OCI-LY7 (cell line): ENCODE measurements at regions not wholly inside any gene's neighbourhood (a gene's known extent, or its start where the extent isn't known, plus 50 kb on each side); places are given as distances from the start of the nearest gene placed in this dataset.
A peak's percentile ranks its signal among the peaks of the same experiment; 100 is the strongest.

Source experiments
- BruUV-seq: library from RNA; stranded (reverse); fragments of 400-500 nt; replicated peaks from 2 replicates; lab custom pipeline; 2021; lab: Mats Ljungman, UMichigan
- CTCF ChIA-PET: fragments of 300-600 bp; sonication (Branson Sonifier 250); formaldehyde crosslinking; loops from one replicate; lab custom pipeline; 2022; ENCODE audit warnings: antibody characterized with exemption; ENCODE audit not compliant: unreplicated experiment; lab: Charles Lee
- POLR2A ChIA-PET: fragments of 300-600 bp; sonication (Branson Sonifier 250); formaldehyde crosslinking; loops from one replicate; lab custom pipeline; 2022; ENCODE audit warnings: antibody characterized with exemption; lab: Charles Lee
- DNase-seq: peaks from one replicate; pipeline ENCODE4 v3.0.0-alpha.2; 2015; ENCODE audit warnings: low spot score
- H2AFZ ChIP-seq: fragments of 200-600 bp; sonication (generic), shearing (Covaris generic); 2 replicates; pipeline ENCODE4 v1.6.1; 2014; ENCODE audit warnings: mild to moderate bottlenecking, antibody characterized with exemption, low read length, moderate library complexity
- H3K27ac ChIP-seq: fragments of 200-600 bp; sonication (generic); 2 replicates; pipeline ENCODE4 v1.5.1; 2014; ENCODE audit warnings: mixed run types, low read depth, mild to moderate bottlenecking, moderate library complexity, low read length, inconsistent platforms; ENCODE audit not compliant: poor library complexity, severe bottlenecking
- H3K36me3 ChIP-seq: fragments of 200-600 bp; sonication (generic); 2 replicates; pipeline ENCODE4 v1.6.1; 2014; ENCODE audit warnings: mild to moderate bottlenecking, antibody characterized with exemption, low read length, moderate library complexity, mixed read lengths; ENCODE audit not compliant: insufficient read depth
- H3K4me1 ChIP-seq: fragments of 200-600 bp; sonication (generic); 2 replicates; pipeline ENCODE4 v1.5.1; 2014; ENCODE audit warnings: mild to moderate bottlenecking, low read length; ENCODE audit not compliant: insufficient read depth, poor library complexity, severe bottlenecking
- H3K4me2 ChIP-seq: fragments of 200-600 bp; sonication (generic); 2 replicates; pipeline ENCODE4 v1.6.1; 2014; ENCODE audit warnings: mild to moderate bottlenecking, low read length
- H3K4me3 ChIP-seq: fragments of 200-600 bp; sonication (generic); 2 replicates; pipeline ENCODE4 v1.5.1; 2014; ENCODE audit warnings: mild to moderate bottlenecking, low read depth, low read length; ENCODE audit not compliant: poor library complexity, severe bottlenecking
- H3K79me2 ChIP-seq: fragments of 200-600 bp; sonication (generic); 2 replicates; pipeline ENCODE4 v1.6.1; 2016; ENCODE audit warnings: low read depth, mild to moderate bottlenecking, low read length, moderate library complexity, mixed read lengths; ENCODE audit not compliant: insufficient read depth
- H3K9me2 ChIP-seq: fragments of 200-600 bp; sonication (generic); 2 replicates; pipeline ENCODE4 v1.6.1; 2016; ENCODE audit warnings: mild to moderate bottlenecking, low read length, mixed read lengths; ENCODE audit not compliant: insufficient read depth
- H3K9me3 ChIP-seq: fragments of 200-600 bp; sonication (generic); 2 replicates; pipeline ENCODE4 v1.6.1; 2014; ENCODE audit warnings: mild to moderate bottlenecking, mixed run types, low read length, mixed read lengths
- H4K20me1 ChIP-seq: fragments of 200-600 bp; sonication (generic); 2 replicates; pipeline ENCODE4 v1.6.1; 2014; ENCODE audit warnings: mild to moderate bottlenecking, antibody characterized with exemption, low read length, moderate library complexity, mixed read lengths; ENCODE audit not compliant: insufficient read depth
- CTCF ChIP-seq: fragments of 200-600 bp; sonication (generic); conservative IDR thresholded peaks from 2 replicates; pipeline ENCODE4 v1.5.1; 2014; ENCODE audit warnings: mild to moderate bottlenecking, antibody characterized with exemption, low read length, moderate library complexity, mixed read lengths
- EZH2phosphoT487 ChIP-seq: fragments of 200-600 bp; sonication (generic); IDR thresholded peaks from 2 replicates; pipeline ENCODE4 v1.6.1; 2018; ENCODE audit warnings: low read depth, borderline replicate concordance, mild to moderate bottlenecking, mixed run types, antibody characterized with exemption, low read length, moderate library complexity, mixed read lengths
- intact Hi-C: fragments of 100-400 bp; cut with micrococcal nuclease; formaldehyde crosslinking; loops from one replicate; pipeline ENCODE4 v1.10.0; 2022; ENCODE audit not compliant: unreplicated experiment

GRCh38 chr2:147342329-147342728 is 502.5 kb upstream of the ACVR2A start:
- TF ChIP-seq EZH2phosphoT487 (no peak), CTCF (no peak)
- DNase-seq, result no peak
- Histone ChIP-seq H3K27ac (no peak overlapping the region), H3K9me3 (no peaks in the 10 kb centered on the region), H3K4me3 (no peak overlapping the region), H3K4me2 (no peak overlapping the region), H4K20me1 (no peaks in the 10 kb centered on the region), H3K36me3 (no peaks in the 10 kb centered on the region), H3K79me2 (no peaks in the 10 kb centered on the region), H3K4me1 (no peaks in the 10 kb centered on the region), H2AFZ (no peak overlapping the region), H3K9me2 (no peaks in the 10 kb centered on the region)
- no TSS peak for BruUV-seq
- POLR2A ChIA-PET, result no interaction called here
- CTCF ChIA-PET, result no interaction called here
- intact Hi-C loops, result no loop called here

- no peaks in the 10 kb centered on the region for H3K9me2 ChIP-seq
- H2AFZ ChIP-seq, result no peak overlapping the region
- no peak overlapping the region for H3K4me3 ChIP-seq
- BruUV-seq, result no TSS peak
- TF ChIP-seq CTCF (peak; percentile 80), EZH2phosphoT487 (no peak)
- CTCF ChIA-PET, result no interaction called here
- POLR2A ChIA-PET, result interaction anchor here (0.7 kb wide), 1 partner anchor 1510 kb away, joined by 3 read pairs; no protein-coding TSS in a partner anchor
- H3K79me2 ChIP-seq, result no peaks in the 10 kb centered on the region
- H3K4me1 ChIP-seq, result no peaks in the 10 kb centered on the region
- intact Hi-C loops, result loop anchor here (10.0 kb wide), 1 partner anchor 247 kb away; no protein-coding TSS in a partner anchor
- DNase-seq, result peak; percentile 47
- H3K4me2 ChIP-seq, result no peak overlapping the region
- H4K20me1 ChIP-seq, result no peaks in the 10 kb centered on the region
- H3K9me3 ChIP-seq, result no peaks in the 10 kb centered on the region
- no peaks in the 10 kb centered on the region for H3K36me3 ChIP-seq
- no peak overlapping the region for H3K27ac ChIP-seq
Observed at GRCh38 chr2:147331790-147332419, 512.9 kb upstream of the ACVR2A start.

GRCh38 chr2:147330925-147331324 is 513.9 kb upstream of the ACVR2A start:
- no TSS peak for BruUV-seq
- no peaks in the 10 kb centered on the region for H3K4me1 ChIP-seq
- no peak overlapping the region for H2AFZ ChIP-seq
- intact Hi-C loops, result loop anchor here (10.0 kb wide), 1 partner anchor 246 kb away; no protein-coding TSS in a partner anchor
- no peaks in the 10 kb centered on the region for H3K9me3 ChIP-seq
- no peaks in the 10 kb centered on the region for H3K36me3 ChIP-seq
- no peak overlapping the region for H3K27ac ChIP-seq
- H3K4me3 ChIP-seq, result no peak overlapping the region
- no peaks in the 10 kb centered on the region for H3K79me2 ChIP-seq
- H3K4me2 ChIP-seq, result no peak overlapping the region
- H3K9me2 ChIP-seq, result no peaks in the 10 kb centered on the region
- POLR2A ChIA-PET, result interaction anchor here (0.5 kb wide), 1 partner anchor 35 kb away, joined by 3 read pairs; no protein-coding TSS in a partner anchor
- no peak for DNase-seq
- no peaks in the 10 kb centered on the region for H4K20me1 ChIP-seq
- CTCF ChIA-PET, result no interaction called here
- TF ChIP-seq EZH2phosphoT487 (no peak), CTCF (no peak)
